K562 (cell line): ENCODE measurements at regions not wholly inside any gene's neighbourhood (a gene's known extent, or its start where the extent isn't known, plus 50 kb on each side); places are given as distances from the start of the nearest gene placed in this dataset.

ENCODE experiments used
- ETV6 ChIP-seq, 3 experiments: fragments of 150-350 bp in 1 of 3; sonication (generic) in 1 of 3; formaldehyde crosslinking in 1 of 3; IDR thresholded peaks; 2 replicates each; pipeline versions ENCODE4 v1.6.1 to v1.8.0; 2014 to 2022; ENCODE audit warnings: borderline replicate concordance in 2 of 3, low read depth in 2 of 3, antibody characterized with exemption in 1 of 3, low read length in 1 of 3, mild to moderate bottlenecking in 1 of 3, missing genetic modification reagents in 1 of 3
- GABPA ChIP-seq: fragments of 200-800 bp; sonication (Bioruptor generic); conservative IDR thresholded peaks from 2 replicates; pipeline ENCODE4 v1.6.1; 2016; ENCODE audit warnings: low read depth, missing genetic modification characterization, missing compliant biosample characterization
- NFE2L1 ChIP-seq: fragments of 450-650 bp; IDR thresholded peaks from 2 replicates; pipeline ENCODE4 v1.6.1; 2016; ENCODE audit warnings: missing genetic modification characterization, low read depth, mild to moderate bottlenecking, missing compliant biosample characterization, moderate library complexity, borderline replicate concordance
- NRF1 ChIP-seq, 2 experiments: fragments of 450-650 bp; IDR thresholded peaks in 1 of 2; conservative IDR thresholded peaks in 1 of 2; 2 replicates each; pipeline ENCODE4 v1.6.1; 2014; ENCODE audit warnings: mild to moderate bottlenecking in 2 of 2
- POLR2A ChIP-seq: fragments of 450-650 bp; conservative IDR thresholded peaks from 2 replicates; pipeline ENCODE4 v1.6.1; 2016
- RAD21 ChIP-seq, 2 experiments: fragments of 250-450 bp in 1 of 2; fragments of 450-650 bp in 1 of 2; sonication (Bioruptor Pico) in 1 of 2; formaldehyde crosslinking in 1 of 2; IDR thresholded peaks in 1 of 2; conservative IDR thresholded peaks in 1 of 2; 2 replicates each; pipeline versions ENCODE4 v1.4.0 to v1.8.0; 2020 to 2022; ENCODE audit warnings: mild to moderate bottlenecking in 2 of 2, moderate library complexity in 1 of 2
- TF ChIP-seq, protein P1 (sequence below), 3 experiments: IDR thresholded peaks in 2 of 3; conservative IDR thresholded peaks in 1 of 3; 2 replicates each; pipeline ENCODE4 v1.5.1; 2011 to 2012; ENCODE audit warnings: low read length in 3 of 3, mild to moderate bottlenecking in 3 of 3, control low read depth in 2 of 3, improper control_type of control experiment in 1 of 3, inconsistent platforms in 1 of 3, low read depth in 1 of 3, mixed read lengths in 1 of 3, moderate library complexity in 1 of 3; ENCODE audit not compliant: insufficient read depth in 2 of 3
- TF ChIP-seq, protein P2 (sequence below): fragments of 450-650 bp; formaldehyde crosslinking; IDR thresholded peaks from 2 replicates; pipeline ENCODE4 v1.4.0; 2020; ENCODE audit warnings: mild to moderate bottlenecking, mixed read lengths

DNA sequence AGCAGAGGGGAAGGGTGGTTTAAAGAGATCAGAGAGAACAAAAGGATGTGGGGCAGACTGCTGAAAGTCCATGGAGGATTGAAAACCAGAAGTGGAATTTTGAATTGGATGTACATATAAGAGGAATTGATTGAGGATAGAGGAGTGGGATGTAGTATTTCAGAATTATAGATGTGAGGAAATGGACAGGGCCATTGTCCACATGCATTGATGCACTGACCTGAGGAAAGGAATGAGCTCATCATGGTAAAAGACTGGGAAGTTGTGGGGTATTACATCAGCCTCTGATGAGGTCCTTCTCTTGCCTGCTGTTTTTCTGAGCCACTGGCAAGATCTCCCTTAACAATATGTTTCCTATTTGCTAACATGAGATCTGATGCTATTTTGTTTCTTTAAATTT lies 365.7 kb upstream of the FANCL start:
- TF ChIP-seq, protein P1, sequence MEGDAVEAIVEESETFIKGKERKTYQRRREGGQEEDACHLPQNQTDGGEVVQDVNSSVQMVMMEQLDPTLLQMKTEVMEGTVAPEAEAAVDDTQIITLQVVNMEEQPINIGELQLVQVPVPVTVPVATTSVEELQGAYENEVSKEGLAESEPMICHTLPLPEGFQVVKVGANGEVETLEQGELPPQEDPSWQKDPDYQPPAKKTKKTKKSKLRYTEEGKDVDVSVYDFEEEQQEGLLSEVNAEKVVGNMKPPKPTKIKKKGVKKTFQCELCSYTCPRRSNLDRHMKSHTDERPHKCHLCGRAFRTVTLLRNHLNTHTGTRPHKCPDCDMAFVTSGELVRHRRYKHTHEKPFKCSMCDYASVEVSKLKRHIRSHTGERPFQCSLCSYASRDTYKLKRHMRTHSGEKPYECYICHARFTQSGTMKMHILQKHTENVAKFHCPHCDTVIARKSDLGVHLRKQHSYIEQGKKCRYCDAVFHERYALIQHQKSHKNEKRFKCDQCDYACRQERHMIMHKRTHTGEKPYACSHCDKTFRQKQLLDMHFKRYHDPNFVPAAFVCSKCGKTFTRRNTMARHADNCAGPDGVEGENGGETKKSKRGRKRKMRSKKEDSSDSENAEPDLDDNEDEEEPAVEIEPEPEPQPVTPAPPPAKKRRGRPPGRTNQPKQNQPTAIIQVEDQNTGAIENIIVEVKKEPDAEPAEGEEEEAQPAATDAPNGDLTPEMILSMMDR (IDR thresholded peaks at IDR 0.05 in 2 of 3, conservative IDR thresholded peaks at IDR 0.05 in 1 of 3; ENCODE audit: insufficient read depth in 2 of 3, low read depth in 1 of 3, low read length in 3 of 3): no peak
- no peak for TF ChIP-seq RAD21 (CRISPR knock-in tag; conservative IDR thresholded peaks at IDR 0.05 in 1 of 2, IDR thresholded peaks at IDR 0.05 in 1 of 2)
- TF ChIP-seq, protein P2, sequence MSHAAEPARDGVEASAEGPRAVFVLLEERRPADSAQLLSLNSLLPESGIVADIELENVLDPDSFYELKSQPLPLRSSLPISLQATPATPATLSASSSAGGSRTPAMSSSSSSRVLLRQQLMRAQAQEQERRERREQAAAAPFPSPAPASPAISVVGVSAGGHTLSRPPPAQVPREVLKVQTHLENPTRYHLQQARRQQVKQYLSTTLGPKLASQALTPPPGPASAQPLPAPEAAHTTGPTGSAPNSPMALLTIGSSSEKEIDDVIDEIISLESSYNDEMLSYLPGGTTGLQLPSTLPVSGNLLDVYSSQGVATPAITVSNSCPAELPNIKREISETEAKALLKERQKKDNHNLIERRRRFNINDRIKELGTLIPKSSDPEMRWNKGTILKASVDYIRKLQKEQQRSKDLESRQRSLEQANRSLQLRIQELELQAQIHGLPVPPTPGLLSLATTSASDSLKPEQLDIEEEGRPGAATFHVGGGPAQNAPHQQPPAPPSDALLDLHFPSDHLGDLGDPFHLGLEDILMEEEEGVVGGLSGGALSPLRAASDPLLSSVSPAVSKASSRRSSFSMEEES (CRISPR knock-in tag): no peak
- TF ChIP-seq NFE2L1 (tag): no peak
- no peak for TF ChIP-seq ETV6 (IDR thresholded peaks at IDR 0.05; ENCODE audit: borderline replicate concordance in 1 of 2, low read depth in 2 of 2, low read length in 1 of 2)
- TF ChIP-seq ETV6 (CRISPR knock-in tag; IDR thresholded peaks at IDR 0.05; ENCODE audit: borderline replicate concordance): no peak
- no peak for TF ChIP-seq NRF1 (conservative IDR thresholded peaks at IDR 0.05 in 1 of 2, IDR thresholded peaks at IDR 0.05 in 1 of 2)
- no peak for TF ChIP-seq POLR2A
- TF ChIP-seq GABPA (tag): peak; percentile 25; the same call in 1 of the 2 replicates
